NCI-H524 treated with DMSO at 0.1 percent for 48 hours (cell line): ENCODE measurements at regions not wholly inside any gene's neighbourhood (a gene's known extent, or its start where the extent isn't known, plus 50 kb on each side); places are given as distances from the start of the nearest gene placed in this dataset.

ENCODE experiments used
- DNase-seq: peaks from one replicate; lab custom pipeline; 2025; lab: John Stamatoyannopoulos, UW

DNA sequence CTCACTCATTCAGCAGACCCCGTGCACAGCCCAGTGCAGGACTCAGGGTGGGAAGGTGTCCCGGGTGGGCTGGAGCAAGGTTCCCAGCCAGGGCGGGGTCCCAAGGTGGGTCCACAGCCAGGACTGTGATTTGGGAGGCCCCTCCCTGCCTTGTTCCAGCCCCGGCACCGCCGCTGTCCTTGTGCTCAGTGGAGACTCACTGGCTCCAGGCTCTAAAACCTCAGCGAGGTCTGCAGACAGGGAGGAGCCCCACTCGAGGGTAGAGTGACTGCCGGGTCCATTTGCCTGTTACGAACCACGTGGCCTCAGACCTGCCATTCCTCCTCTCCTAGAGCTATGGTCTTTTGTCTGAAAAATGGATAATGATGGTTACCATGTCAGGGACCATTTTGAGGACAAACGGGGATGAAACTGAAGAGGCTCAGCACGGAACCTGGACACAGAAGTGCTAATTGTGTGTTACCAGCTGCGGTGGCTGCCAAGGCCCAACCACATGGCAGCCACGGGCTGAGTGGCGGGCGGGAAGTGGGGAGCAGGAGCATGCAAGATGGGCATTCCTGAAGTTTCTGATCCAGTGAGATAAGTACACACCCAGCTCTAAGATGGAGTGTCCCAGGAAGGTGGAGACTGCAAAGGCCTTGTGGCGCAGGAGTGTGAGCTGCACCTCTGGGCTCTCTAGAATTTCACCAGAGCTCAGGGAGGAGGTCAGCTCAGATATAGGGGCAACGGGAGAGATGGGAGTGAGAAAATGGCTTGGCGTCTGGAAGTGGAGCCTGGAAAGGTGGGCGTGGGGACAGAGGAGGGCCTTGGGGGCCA is 317.6 kb downstream of the SEC14L1 start:
- DNase-seq, result no peak

GRCh38 chr17:77459018-77459755 is 318.4 kb downstream of the SEC14L1 start:
- DNase-seq, result no peak

DNA sequence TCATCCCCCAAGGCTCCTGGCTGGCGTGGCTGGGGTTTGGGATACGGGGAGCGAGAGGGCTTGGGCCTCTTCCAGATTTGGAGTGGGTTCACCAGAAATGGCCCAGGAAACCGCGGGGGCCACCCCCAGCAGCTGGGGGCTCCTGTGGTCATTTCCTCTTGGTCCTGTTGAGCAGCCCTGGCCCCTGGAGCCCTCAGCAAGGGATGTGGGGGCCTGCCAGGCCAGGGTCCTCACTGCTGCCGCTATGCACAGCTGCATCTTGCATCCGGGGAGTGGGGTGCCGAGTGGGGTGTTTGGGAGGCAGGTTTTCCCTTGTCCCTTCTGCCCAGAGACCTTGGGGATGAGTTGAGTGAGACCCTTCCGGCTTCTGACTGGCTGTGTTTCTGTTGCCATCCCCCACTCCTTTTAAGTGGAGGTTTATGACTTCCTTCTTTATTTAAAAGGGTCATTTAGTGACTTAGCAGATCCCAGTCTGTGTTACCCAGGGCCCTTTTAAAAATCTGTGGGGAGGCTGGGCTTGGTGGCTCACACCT is 319.8 kb downstream of the SEC14L1 start:
- DNase-seq, result no peak

DNA sequence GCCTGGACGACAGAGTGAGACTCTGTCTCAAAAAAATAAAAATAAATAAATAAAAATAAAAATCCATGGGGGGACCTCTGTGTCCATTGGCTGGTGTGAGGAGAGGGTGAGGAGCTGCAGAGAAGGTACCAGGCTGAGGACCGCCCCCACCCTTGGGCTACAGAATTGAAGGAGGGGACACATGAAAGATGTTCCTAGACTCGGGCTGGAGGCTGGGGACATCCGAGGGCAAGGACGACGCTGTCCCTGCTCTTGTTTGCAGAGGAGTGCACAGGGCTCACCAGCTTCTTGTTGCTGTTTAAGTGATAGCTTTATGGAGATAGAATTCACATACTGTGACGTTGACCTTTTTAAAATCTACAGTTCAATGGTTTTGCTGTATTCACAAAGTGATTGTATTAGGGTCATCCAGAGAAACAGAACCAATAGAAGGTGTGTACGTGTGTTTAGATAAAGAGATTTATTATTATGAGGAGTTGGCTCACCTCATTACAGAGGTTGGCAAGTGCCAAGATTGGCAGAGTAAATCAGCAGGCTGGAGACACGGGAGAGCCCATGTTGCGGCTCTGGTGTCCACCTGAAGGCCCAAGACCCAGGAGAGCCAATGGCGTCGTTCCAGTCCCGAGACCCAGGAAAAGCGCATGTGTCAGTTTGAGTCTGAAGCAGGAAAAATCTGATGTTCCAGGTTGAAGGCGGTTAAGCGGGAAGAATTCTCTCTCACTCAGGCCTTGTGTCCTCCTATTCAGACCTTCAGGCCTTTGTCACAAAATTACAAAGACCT is 320.7 kb downstream of the SEC14L1 start:
- no peak for DNase-seq

DNA sequence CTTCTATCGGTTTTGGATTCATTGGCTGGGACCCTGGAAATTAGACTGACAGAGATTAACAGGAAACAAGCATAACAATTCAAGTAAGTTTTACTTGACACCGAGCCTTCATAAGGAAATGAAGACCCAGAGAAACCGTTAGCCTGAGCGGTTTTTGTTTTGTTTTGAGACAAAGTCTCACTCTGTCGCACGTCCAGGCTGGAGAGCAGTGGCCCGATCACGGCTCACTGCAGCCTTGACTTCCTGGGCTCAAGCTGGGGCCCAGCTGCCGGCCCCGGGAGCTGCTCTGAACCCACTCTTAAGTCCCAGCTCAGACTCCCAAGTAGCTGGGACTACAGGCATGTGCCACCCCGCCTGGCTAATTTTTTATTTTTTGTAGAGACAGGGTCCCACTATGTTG is 321.3 kb downstream of the SEC14L1 start:
- DNase-seq, result no peak

GRCh38 chr17:77462553-77463497 is 322.1 kb downstream of the SEC14L1 start:
- no peak for DNase-seq

GRCh38 chr17:77464988-77465357 is 324.2 kb downstream of the SEC14L1 start:
- no peak for DNase-seq

DNA sequence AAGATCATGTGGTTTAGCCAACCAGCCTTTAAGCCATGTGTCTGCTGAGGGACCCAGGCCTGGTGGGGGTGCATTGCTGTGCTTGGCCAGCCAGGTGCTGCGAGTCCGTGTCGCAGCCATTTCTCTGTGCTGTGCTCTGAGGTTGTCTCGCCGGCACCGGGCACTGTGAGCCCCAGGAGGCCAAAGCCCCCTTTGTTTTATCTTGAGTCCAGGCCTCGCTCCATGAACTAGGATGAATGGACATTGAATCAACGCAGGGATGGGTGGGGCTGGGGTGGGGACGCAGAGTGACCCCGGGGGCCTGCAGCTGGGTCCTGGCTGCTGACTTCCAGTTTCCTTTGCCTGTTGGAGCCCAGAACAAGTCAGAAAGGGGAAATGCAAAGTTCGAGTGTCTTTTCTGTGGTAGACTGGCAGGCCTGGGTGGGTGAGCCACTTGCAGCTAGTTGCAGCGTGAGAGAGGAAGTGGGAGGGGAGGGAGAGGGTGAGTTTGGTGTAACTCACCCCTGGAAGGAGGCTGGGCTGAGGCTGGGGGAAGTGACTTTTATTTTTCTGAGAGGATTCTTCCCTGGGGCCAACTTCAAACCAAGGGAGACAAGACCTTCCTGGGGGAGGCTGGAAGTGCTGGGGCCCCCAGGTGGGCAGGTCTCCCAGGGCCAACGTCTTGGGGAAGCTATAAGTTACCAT is 324.7 kb downstream of the SEC14L1 start:
- no peak for DNase-seq

DNA sequence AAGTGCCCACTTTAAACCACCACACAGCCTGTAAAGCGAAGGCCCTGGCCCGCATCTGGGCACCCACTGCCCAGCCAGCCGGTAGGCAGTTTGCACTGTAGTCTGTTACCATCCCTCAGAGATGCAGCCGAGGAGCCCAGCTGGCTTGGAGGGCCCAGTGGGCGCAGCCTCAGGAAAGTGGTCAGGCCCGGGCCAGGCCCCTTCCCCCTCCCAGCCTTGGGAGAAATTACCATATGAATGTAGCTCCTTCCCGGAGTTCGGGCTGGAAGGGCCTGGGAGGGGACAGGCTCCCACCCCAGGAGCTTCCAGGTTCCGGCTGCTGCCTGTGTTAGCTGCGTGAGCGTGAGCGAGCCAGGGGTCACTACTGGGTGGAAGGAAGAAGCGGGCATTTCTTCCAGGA is 325.4 kb downstream of the SEC14L1 start:
- no peak for DNase-seq

DNA sequence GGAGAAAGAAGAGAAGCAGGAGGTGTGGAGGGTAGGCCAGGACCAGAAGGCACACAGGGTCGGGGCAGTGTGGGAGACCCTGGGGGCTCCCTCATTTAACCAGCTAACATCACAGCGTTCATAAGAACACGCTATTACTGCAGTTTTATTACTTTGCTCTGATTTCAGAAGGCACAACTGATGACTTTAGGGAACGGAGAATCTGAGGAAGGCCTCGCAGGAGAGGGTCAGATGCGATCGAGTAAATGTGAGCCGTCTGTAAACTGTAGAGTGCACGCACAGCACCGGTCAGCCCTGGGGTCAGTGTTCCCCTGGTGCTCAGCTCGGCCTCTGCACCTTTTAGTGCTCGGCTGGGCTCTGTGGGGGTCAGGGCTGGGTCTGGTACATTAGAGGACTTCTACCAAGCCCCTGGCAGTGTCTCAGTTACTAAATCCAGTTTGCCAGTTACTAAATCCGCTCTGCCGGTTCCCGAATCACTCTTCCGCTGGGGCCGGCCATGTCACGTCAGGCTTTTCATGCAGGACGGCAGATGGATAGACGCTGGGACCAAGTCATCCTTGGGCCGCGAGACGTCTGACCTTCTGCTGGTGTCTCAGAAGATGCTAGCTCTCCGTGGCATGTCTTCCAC is 325.9 kb downstream of the SEC14L1 start:
- no peak for DNase-seq

DNA sequence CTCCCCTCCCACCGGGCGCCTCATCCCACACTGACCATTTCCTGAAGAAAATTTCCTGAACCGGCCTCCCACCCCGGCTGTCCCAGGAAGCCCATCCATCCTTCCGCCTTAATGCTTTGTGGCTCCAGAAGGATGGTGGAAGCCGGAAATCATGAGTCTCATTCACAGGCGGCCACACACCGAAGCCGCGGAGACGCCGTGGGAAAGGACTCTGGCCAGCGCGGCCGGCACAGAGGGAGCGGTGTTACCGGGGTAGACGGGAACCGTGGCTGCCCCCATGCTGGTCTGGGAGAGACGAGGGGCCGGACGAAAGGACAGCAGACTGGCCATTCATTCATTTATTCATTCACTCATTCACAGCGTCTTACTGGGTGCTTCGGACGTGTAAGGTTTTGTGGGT is 326.8 kb downstream of the SEC14L1 start:
- DNase-seq, result no peak

- DNase-seq, result no peak
Measured at GRCh38 chr17:77468897-77469296, 328.1 kb downstream of the SEC14L1 start.

GRCh38 chr17:77470330-77470786 is 329.6 kb downstream of the SEC14L1 start:
- no peak for DNase-seq

DNA sequence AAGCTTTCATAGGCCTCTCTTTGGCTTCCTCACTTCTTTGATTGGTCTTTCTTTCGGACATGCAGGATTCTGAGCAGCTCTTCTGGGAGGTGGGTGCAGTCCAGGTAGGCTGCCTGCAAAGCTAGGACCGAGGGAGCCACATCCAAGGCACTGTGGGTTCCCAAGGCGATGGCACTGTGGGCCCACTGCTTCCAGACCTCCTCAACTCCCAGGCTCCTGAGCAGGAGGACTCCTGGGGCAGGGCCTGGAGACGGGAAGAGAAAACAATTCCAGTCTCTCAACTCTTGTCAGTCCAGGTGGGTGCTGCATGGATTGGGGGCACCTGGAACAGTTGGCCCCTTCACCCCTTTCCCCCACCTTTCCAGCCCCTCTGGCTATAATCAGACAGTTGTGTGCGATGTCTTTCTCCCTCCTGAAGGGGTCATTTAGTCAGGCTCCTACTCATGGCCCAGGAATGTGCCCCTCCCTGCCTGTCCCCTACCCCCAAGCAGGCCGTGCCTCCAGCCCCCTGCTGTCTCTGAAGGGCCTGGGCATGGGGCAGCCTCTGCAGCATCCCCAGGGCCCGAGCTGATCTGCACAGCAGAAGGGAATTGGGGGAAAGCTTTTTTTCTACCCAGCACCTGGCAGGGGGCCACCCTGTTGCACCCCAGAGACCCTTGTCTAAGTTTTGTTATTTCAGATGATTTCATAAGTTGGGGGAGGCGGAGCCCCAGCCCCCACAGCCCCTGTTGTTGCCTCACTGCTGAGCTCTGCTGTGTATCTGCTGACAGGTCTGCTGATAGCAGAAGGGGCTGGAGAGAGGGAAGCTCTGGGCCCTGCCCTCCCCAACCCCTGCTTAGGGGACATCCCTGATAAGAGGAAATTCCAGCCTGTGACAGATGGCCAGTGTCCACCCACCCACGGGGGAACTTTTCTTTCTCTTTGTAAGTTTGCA is 330.3 kb downstream of the SEC14L1 start:
- no peak for DNase-seq

- no peak for DNase-seq
Measured at GRCh38 chr17:77471984-77472461, 331.3 kb downstream of the SEC14L1 start.

DNA sequence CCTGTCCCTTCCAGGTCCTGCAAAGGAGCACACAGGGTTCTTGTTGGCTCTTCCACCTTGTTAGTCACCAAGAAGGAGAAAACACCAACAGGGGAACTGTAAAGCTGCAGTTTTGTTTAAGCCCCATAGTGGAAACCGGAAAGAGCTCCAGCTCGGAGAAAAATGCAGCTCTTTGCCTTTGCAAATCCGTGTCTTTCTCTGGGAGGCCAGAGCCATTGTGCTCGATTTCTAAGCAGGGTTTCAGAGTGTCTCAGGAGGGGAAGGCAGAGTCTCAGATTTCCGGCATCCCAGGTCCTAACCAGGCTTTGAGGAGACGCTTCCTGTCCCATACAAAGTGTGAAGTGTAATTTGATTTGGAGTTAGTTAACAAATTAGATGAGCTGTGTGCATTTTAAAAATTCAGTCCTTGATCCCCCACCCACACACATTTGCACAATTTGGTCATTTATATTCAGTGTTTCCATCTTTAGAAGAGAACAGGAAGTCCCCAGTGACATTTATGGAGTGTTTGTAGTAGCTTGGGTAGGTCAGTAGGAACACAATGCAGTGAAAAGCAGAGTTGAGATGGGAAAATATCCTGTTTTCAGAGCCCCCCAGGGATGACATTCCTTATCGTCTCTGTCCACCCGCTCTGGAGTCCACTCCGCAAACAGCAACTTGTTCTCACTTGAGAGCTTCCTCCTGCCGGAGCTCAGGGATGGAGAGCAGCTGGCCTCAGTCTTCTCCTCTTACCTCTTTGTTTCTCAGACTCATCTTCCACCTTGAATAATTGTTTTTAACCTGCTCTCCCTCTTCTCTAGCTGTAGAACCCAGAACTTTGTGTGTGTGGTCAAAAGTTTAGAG is 331.9 kb downstream of the SEC14L1 start:
- DNase-seq, result no peak

- no peak for DNase-seq
Measured at GRCh38 chr17:77473615-77474226, 333.0 kb downstream of the SEC14L1 start.
